Neuronal stem cell (in vitro differentiated cells): ENCODE measurements at regions not wholly inside any gene's neighbourhood (a gene's known extent, or its start where the extent isn't known, plus 50 kb on each side); places are given as distances from the start of the nearest gene placed in this dataset.

ENCODE experiments used
- DNase-seq: peaks from one replicate; pipeline ENCODE4 v3.0.0-alpha.2; 2013; ENCODE audit warnings: low spot score
- H2AFZ ChIP-seq: one replicate; pipeline ENCODE4 v1.6.1; 2013; ENCODE audit warnings: mild to moderate bottlenecking, low read length, inconsistent platforms
- H2AK5ac ChIP-seq: 2 replicates; pipeline ENCODE4 v1.6.1; 2013; ENCODE audit warnings: low read depth, mild to moderate bottlenecking, inconsistent platforms, low read length, moderate library complexity, mixed read lengths
- H2BK120ac ChIP-seq: 2 replicates; pipeline ENCODE4 v1.6.1; 2013; ENCODE audit warnings: low read depth, mild to moderate bottlenecking, inconsistent platforms, low read length, moderate library complexity, mixed read lengths
- H2BK12ac ChIP-seq: one replicate; pipeline ENCODE4 v1.6.1; 2013; ENCODE audit warnings: low read length, inconsistent platforms
- H2BK15ac ChIP-seq: 2 replicates; pipeline ENCODE4 v1.6.1; 2013; ENCODE audit warnings: mild to moderate bottlenecking, low read length, inconsistent platforms, mixed read lengths
- H2BK5ac ChIP-seq: one replicate; pipeline ENCODE4 v1.6.1; 2013; ENCODE audit warnings: inconsistent platforms, mild to moderate bottlenecking, low read length, moderate library complexity
- H3K14ac ChIP-seq: one replicate; pipeline ENCODE4 v1.6.1; 2013; ENCODE audit warnings: low read length, inconsistent platforms
- H3K18ac ChIP-seq: 2 replicates; pipeline ENCODE4 v1.6.1; 2013; ENCODE audit warnings: low read length, inconsistent platforms
- H3K23ac ChIP-seq: 2 replicates; pipeline ENCODE4 v1.6.1; 2013; ENCODE audit warnings: low read depth, mild to moderate bottlenecking, mixed read lengths, low read length, inconsistent platforms; ENCODE audit not compliant: poor library complexity
- H3K27ac ChIP-seq: replicated peaks from 3 replicates; pipeline ENCODE4 v1.5.1; 2013; ENCODE audit warnings: low read length, inconsistent platforms
- H3K27me3 ChIP-seq, 3 experiments: 2 replicates each; pipeline ENCODE4 v1.6.1; 2013; ENCODE audit warnings: low read length in 3 of 3, mild to moderate bottlenecking in 2 of 3, inconsistent platforms in 1 of 3, low read depth in 1 of 3, mixed read lengths in 1 of 3, moderate library complexity in 1 of 3; ENCODE audit not compliant: control insufficient read depth in 3 of 3, insufficient read depth in 3 of 3
- H3K36me3 ChIP-seq, 2 donors: replicated peaks in 1 of 2; 2 replicates each; pipeline ENCODE4 v1.6.1; 2013; ENCODE audit warnings: low read length in 2 of 2; ENCODE audit not compliant: control insufficient read depth in 2 of 2, insufficient read depth in 2 of 2
- H3K4ac ChIP-seq: 2 replicates; pipeline ENCODE4 v1.6.1; 2013; ENCODE audit warnings: inconsistent platforms, mild to moderate bottlenecking, low read length, moderate library complexity
- H3K4me1 ChIP-seq, 2 donors: 1 replicate in 1 of 2; 2 replicates in 1 of 2; pipeline ENCODE4 v1.6.1; 2013; ENCODE audit warnings: low read length in 2 of 2, low read depth in 1 of 2; ENCODE audit not compliant: control insufficient read depth in 2 of 2, insufficient read depth in 1 of 2
- H3K4me2 ChIP-seq: one replicate; pipeline ENCODE4 v1.6.1; 2013; ENCODE audit warnings: mild to moderate bottlenecking, low read length, inconsistent platforms; ENCODE audit not compliant: insufficient read depth, poor library complexity, severe bottlenecking
- H3K4me3 ChIP-seq, 2 donors: 2 replicates each; pipeline ENCODE4 v1.5.1; 2013; ENCODE audit warnings: low read length in 2 of 2, mild to moderate bottlenecking in 2 of 2, inconsistent platforms in 1 of 2, moderate library complexity in 1 of 2
- H3K79me1 ChIP-seq: one replicate; pipeline ENCODE4 v1.6.1; 2013; ENCODE audit warnings: low read depth, mild to moderate bottlenecking, inconsistent platforms, low read length, moderate library complexity
- H3K9ac ChIP-seq: one replicate; pipeline ENCODE4 v1.6.1; 2013; ENCODE audit warnings: mild to moderate bottlenecking, low read depth, low read length, inconsistent platforms; ENCODE audit not compliant: poor library complexity
- H3K9me3 ChIP-seq, 2 donors: replicated peaks in 1 of 2; 2 replicates each; pipeline versions ENCODE3 to v1.6.1; 2013; ENCODE audit warnings: low read length in 2 of 2, mild to moderate bottlenecking in 2 of 2, inconsistent platforms in 1 of 2, low read depth in 1 of 2, mixed read lengths in 1 of 2, moderate library complexity in 1 of 2; ENCODE audit not compliant: control insufficient read depth in 2 of 2, insufficient read depth in 1 of 2
- H4K8ac ChIP-seq: one replicate; pipeline ENCODE4 v1.6.1; 2013; ENCODE audit warnings: low read depth, mild to moderate bottlenecking, inconsistent platforms, low read length, moderate library complexity
- H4K91ac ChIP-seq: one replicate; pipeline ENCODE4 v1.6.1; 2013; ENCODE audit warnings: low read length, low read depth, mild to moderate bottlenecking, inconsistent platforms; ENCODE audit not compliant: poor library complexity
- WGBS, 2 donors: extraction: QIAGEN DNeasy Blood & Tissue Kit; methylation state at CpG; one replicate each; pipeline ENCODE4 v1.1.7; 2013; ENCODE audit warnings: missing lambda C conversion rate in 2 of 2, mixed read lengths in 1 of 2; ENCODE audit not compliant: insufficient read length in 2 of 2, insufficient replicate concordance in 1 of 2; ENCODE audit errors: extremely low coverage in 2 of 2; 5-methylcytosine and 5-hydroxymethylcytosine counted together

DNA sequence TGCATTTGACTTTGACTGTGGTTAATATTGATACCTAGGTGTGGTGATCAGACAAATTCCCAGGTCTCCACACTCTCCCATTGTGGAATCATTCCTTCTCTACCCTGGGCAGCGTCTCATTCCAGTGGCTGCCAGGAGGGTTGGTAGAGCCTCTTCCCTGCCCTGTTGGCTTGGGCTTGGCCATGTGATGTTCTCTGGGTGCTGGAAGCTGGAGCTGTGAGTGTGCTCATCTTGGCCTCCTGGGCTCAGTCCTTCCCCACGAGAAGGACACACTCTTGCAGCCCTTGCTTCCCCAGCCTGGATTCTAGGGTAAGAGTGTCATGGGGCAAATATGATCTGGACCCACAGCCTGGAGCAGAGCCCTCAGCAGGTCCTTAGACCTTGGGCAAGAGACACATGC is 167.2 kb upstream of the IRX4 start:
- Histone ChIP-seq H2AFZ (no peak overlapping the region), H4K8ac (no peak overlapping the region), H3K23ac (no peak overlapping the region), H3K9ac (no peak overlapping the region), H3K36me3 (no peaks in the 10 kb centered on the region), H3K27ac (no peak overlapping the region), H3K4me2 (no peak overlapping the region), H3K4me3 (no peak overlapping the region), H3K4ac (no peak overlapping the region), H3K4me1 (no peaks in the 10 kb centered on the region), H4K91ac (no peak overlapping the region), H3K9me3 (peaks cover 3 to 5% of the 10 kb centered on the region in 2 donors), H2BK5ac (no peak overlapping the region), H2BK12ac (no peak overlapping the region), H3K18ac (no peak overlapping the region), H2BK120ac (no peak overlapping the region), H3K14ac (no peak overlapping the region), H2AK5ac (no peak overlapping the region), H2BK15ac (no peak overlapping the region), H3K79me1 (no peaks in the 10 kb centered on the region), H3K27me3 (no peaks in the 10 kb centered on the region)
- DNase-seq, result no peak
- WGBS, 2 donors, result no CpG with 5 or more reads among the region's 2 CpGs

- DNase-seq, result no peak
- Histone ChIP-seq H2AFZ (no peak overlapping the region), H2BK12ac (no peak overlapping the region), H3K36me3 (no peaks in the 10 kb centered on the region), H3K4ac (no peak overlapping the region), H4K91ac (no peak overlapping the region), H3K4me1 (no peaks in the 10 kb centered on the region), H3K27me3 (no peaks in the 10 kb centered on the region), H2AK5ac (no peak overlapping the region), H3K4me2 (no peak overlapping the region), H3K18ac (no peak overlapping the region), H4K8ac (no peak overlapping the region), H3K23ac (no peak overlapping the region), H3K4me3 (no peak overlapping the region), H3K9ac (no peak overlapping the region), H2BK5ac (no peak overlapping the region), H3K9me3 (peaks cover 3 to 5% of the 10 kb centered on the region in 2 donors), H3K14ac (no peak overlapping the region), H3K79me1 (no peaks in the 10 kb centered on the region), H2BK15ac (no peak overlapping the region), H3K27ac (no peak overlapping the region), H2BK120ac (no peak overlapping the region)
- no CpG with 5 or more reads among the region's 9 CpGs for WGBS, 2 donors
Observed at GRCh38 chr5:2048664-2049063, 165.9 kb upstream of the IRX4 start.

DNA sequence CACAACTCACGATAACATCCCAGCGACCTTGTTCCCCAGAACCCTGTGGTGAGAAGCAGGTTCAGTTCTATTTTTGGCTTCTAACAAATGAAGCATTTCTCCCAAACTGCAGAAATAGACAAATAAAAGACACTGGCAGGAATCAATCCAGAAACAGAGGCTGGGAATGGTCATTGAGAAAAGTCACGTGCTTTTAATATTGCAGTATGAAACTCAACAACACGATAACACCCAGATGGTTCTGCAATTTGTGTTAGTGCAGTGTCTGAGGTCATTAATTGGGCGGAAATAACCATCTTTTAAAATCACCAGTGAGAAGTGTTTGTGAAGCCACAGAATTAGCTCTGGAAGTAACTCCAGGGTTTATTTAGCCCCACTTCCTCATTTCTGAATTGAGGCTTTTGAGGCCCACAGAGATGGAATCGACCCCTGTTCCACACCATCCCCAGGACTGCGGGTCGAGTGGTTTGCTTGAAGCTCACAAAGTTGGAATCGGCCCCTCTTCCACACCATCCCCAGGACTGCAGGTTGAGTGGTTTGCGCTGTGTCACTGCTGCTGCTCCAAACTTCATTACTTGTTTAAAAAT is 164.7 kb upstream of the IRX4 start:
- Histone ChIP-seq H2BK12ac (no peak overlapping the region), H4K91ac (no peak overlapping the region), H3K18ac (no peak overlapping the region), H3K36me3 (no peaks in the 10 kb centered on the region), H4K8ac (no peak overlapping the region), H3K9me3 (peaks cover 3 to 5% of the 10 kb centered on the region in 2 donors), H3K27ac (no peak overlapping the region), H2AFZ (no peak overlapping the region), H3K79me1 (no peaks in the 10 kb centered on the region), H2BK120ac (no peak overlapping the region), H2BK5ac (no peak overlapping the region), H3K14ac (no peak overlapping the region), H3K23ac (no peak overlapping the region), H3K4me2 (no peak overlapping the region), H3K4me3 (no peak overlapping the region), H3K9ac (no peak overlapping the region), H3K4me1 (no peaks in the 10 kb centered on the region), H2BK15ac (no peak overlapping the region), H3K27me3 (no peaks in the 10 kb centered on the region), H3K4ac (no peak overlapping the region), H2AK5ac (no peak overlapping the region)
- no peak for DNase-seq
- WGBS, 2 donors, result no CpG with 5 or more reads among the region's 10 CpGs

DNA sequence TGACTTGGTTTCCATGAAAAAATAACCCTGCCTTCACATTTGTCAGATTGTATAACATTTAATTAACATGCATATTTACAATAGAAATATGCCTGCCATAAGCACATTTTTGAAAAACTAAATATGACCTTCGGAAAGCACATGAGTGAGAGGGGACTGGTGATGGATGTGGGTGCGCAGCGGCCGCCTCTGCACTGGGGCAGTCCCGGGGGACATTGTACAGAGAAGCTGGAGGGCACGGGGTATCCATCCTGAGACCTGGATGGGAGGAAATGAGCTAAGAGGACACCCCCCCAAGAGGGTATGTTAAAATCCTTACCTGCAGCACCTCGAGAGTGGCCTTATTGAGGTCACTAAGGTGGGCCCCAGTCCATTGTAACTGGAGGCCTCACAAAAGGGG is 161.3 kb upstream of the IRX4 start:
- no peak overlapping the region for H2AFZ ChIP-seq
- no peak overlapping the region for H2BK120ac ChIP-seq
- no peak overlapping the region for H3K4me2 ChIP-seq
- no peaks in the 10 kb centered on the region for H3K36me3 ChIP-seq
- no peak overlapping the region for H3K4ac ChIP-seq
- peaks cover 3 to 5% of the 10 kb centered on the region in 2 donors for H3K9me3 ChIP-seq
- H3K14ac ChIP-seq, result no peak overlapping the region
- H3K79me1 ChIP-seq, result no peaks in the 10 kb centered on the region
- H2BK15ac ChIP-seq, result no peak overlapping the region
- no peak overlapping the region for H3K9ac ChIP-seq
- no peak overlapping the region for H2AK5ac ChIP-seq
- no CpG with 5 or more reads among the region's 7 CpGs for WGBS, 2 donors
- H3K4me1 ChIP-seq, result no peaks in the 10 kb centered on the region
- H4K8ac ChIP-seq, result no peak overlapping the region
- no peak overlapping the region for H3K27ac ChIP-seq
- no peak overlapping the region for H3K23ac ChIP-seq
- no peak overlapping the region for H2BK5ac ChIP-seq
- no peak overlapping the region for H4K91ac ChIP-seq
- no peaks in the 10 kb centered on the region for H3K27me3 ChIP-seq
- H3K4me3 ChIP-seq, result no peak overlapping the region
- no peak overlapping the region for H2BK12ac ChIP-seq
- DNase-seq, result no peak
- no peak overlapping the region for H3K18ac ChIP-seq
